NCI-H510A treated with DMSO at 0.1 percent for 48 hours (cell line): ENCODE measurements at regions not wholly inside any gene's neighbourhood (a gene's known extent, or its start where the extent isn't known, plus 50 kb on each side); places are given as distances from the start of the nearest gene placed in this dataset.
A peak's percentile ranks its signal among the peaks of the same experiment; 100 is the strongest.

Source experiments
- DNase-seq: peaks from one replicate; lab custom pipeline; 2025; lab: John Stamatoyannopoulos, UW

DNA sequence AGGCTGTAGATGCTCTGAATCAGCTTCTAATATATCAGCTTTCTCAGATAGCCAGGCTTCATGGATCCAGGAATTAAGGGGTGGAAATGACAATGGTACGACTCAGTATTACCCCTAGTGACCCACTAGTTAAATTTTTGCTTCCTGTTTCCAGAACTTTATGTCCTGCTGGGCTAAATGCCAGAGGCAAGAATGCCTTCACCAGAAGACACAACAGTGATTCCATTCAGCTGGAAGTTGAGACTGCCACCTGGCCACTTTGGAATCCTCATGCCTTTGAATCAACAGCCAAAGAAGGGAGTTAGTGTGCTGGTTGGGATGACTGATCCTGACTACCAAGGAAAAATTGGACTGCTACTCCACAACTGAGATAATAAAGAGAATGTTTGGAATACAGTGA lies 239.1 kb downstream of the ASXL3 start:
- no peak for DNase-seq

DNA sequence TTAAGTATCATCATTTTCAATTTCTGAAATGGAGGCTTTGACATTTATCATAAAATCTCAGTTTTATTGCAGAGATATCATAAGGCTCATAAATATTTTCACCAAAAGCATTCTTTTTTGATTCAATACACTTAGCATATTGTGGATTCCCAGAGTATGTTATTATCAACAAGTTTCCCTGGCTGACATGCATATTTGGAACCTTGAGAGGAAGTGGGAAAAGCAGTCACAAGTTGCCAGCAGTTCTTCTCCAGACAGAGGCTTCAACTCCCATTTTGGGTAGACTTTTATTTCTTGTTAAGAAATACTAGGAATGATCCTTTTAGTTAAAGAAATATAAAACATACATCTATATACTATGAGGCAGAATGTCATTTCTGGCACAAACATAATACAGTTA lies 236.5 kb downstream of the ASXL3 start:
- no peak for DNase-seq

DNA sequence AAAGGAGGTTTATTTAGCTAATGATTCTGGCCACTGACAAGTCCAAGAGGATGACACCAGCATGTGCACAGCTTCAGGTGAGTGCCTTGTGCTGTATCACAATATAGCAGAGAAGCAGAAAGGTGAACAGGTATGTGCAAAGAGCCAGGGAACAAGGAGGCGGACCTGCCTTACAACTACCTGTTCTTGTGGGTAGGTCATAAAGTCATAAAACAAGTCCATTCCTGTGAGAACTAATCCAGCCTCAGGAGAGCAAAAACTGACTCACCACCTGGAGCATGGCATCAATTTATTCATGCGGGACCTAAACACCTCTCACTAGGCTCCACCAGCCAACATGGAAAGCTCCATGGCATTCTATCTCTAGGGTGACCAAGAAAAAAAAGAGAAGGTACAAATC lies 234.2 kb downstream of the ASXL3 start:
- peak; percentile 98 for DNase-seq

DNA sequence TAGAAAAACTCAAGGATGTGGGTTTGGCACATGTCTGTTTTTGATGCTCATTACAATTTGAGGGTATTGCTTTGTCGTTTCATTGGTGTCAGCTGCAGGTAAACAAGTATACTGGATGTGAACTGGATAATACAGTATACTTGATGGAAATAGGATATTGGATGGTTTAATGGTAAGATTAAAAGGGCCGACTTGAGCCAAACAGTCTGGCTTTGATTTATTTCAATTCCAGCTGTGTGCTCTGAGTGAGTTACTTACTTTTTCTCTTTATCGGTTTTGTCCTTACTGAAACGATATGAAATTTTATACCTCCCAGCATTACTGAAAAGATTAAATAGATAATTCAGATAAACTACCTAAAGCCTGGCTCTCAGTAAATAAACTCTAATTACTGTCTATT lies 227.6 kb downstream of the ASXL3 start:
- DNase-seq: peak; percentile 96

DNA sequence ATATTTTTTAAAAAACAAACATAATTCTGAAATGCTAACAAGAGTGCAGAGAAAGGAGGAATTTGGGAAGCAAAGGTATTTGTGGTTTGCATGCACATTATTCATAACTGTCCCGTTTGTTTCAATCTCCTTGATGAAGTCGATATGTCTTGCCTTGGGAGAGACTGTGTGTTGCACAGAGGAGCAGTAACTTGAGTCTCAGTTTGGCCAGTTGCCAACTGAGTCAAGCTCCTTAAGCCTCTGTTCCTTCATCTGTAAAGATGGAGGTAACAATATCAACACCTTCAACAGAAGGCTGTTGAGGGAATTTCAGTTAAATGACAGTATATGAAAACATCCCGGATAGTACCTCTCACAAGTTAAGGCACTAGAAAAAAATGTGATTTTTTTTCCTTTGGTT lies 226.2 kb downstream of the ASXL3 start:
- peak; percentile 92 for DNase-seq

DNA sequence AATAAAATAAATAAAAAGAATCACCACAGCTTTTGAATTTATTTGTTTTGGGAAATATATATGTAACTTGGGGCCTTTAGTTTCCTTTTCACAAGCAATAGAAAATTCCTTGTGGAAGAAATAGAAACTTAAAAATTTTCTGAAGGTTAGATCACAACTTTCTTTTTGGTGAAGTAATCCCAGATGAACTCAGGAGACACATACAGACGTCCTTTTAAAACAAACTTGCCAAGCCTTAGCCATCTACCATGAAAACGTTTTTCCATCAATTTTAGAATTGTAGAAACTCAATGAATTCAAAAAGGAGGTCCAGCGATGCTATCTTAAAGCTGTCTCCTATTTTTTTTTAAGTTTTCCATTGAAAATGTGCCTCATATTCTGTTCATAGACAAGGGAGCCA lies 225.6 kb downstream of the ASXL3 start:
- peak; percentile 95 for DNase-seq

DNA sequence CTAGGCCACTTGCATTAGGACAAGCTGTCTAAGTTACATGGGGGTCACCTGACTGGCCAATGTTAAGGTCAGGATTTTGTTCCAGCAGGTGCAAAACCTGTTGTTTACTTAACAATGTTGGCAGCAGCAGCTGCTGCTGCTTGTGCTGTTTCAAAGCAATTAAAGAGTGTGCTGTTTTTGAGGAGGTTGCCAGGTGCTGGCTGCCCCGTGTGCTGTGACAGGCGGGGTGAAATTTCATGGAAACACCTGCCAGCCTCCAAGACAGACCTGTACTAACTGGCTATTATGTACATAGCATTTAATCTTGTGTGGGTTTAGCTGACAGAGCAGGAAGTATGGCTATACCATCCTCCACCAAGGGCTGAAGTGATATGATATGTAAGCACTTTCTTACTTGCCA lies 224.9 kb downstream of the ASXL3 start:
- DNase-seq: peak; percentile 99
